ENCODE measurements at regions not wholly inside any gene's neighbourhood (a gene's known extent, or its start where the extent isn't known, plus 50 kb on each side); places are given as distances from the start of the nearest gene placed in this dataset.

- no CpG with 5 or more reads among the region's 2 CpGs for WGBS (ENCODE audit: insufficient coverage, insufficient read length)
- no peaks in the 10 kb centered on the region for H3K27me3 ChIP-seq (ENCODE audit: control insufficient read depth, insufficient read depth, low read length)
- no peak for DNase-seq (ENCODE audit: low read depth, low spot score)
Measured at GRCh38 chr5:36815871-36816270, 60.7 kb upstream of the NIPBL start.

GRCh38 chr5:36820900-36821299 is 55.7 kb upstream of the NIPBL start:
- H3K27ac ChIP-seq (ENCODE audit: low read length): no peak overlapping the region
- no peaks in the 10 kb centered on the region for H3K4me1 ChIP-seq (ENCODE audit: control insufficient read depth, insufficient read depth, low read length)
- no peak overlapping the region for H3K4me3 ChIP-seq (ENCODE audit: low read length)
- H3K9me3 ChIP-seq (ENCODE audit: control insufficient read depth, insufficient read depth, low read length): no peaks in the 10 kb centered on the region
- no peaks in the 10 kb centered on the region for H3K36me3 ChIP-seq (ENCODE audit: control insufficient read depth, insufficient read depth, low read length)
- no peaks in the 10 kb centered on the region for H3K27me3 ChIP-seq (ENCODE audit: control insufficient read depth, insufficient read depth, low read length)
- WGBS (ENCODE audit: insufficient coverage, insufficient read length): no CpG with 5 or more reads among the region's 6 CpGs
- no peak for DNase-seq (ENCODE audit: low read depth, low spot score)

More at GRCh38 chr5:36815871-36816270, 60.7 kb upstream of the NIPBL start:
- no peaks in the 10 kb centered on the region for H3K9me3 ChIP-seq (ENCODE audit: control insufficient read depth, insufficient read depth, low read length)
- no peak overlapping the region for H3K27ac ChIP-seq (ENCODE audit: low read length)
- no peaks in the 10 kb centered on the region for H3K36me3 ChIP-seq (ENCODE audit: control insufficient read depth, insufficient read depth, low read length)
- H3K4me3 ChIP-seq (ENCODE audit: low read length): no peak overlapping the region
- H3K4me1 ChIP-seq (ENCODE audit: control insufficient read depth, insufficient read depth, low read length): no peaks in the 10 kb centered on the region

- Histone ChIP-seq H3K36me3 (ENCODE audit: control insufficient read depth, insufficient read depth, low read length) (no peaks in the 10 kb centered on the region), H3K27me3 (ENCODE audit: control insufficient read depth, insufficient read depth, low read length) (no peaks in the 10 kb centered on the region), H3K4me1 (ENCODE audit: control insufficient read depth, insufficient read depth, low read length) (no peaks in the 10 kb centered on the region), H3K4me3 (ENCODE audit: low read length) (no peak overlapping the region), H3K9me3 (ENCODE audit: control insufficient read depth, insufficient read depth, low read length) (no peaks in the 10 kb centered on the region), H3K27ac (ENCODE audit: low read length) (no peak overlapping the region)
- no peak for DNase-seq (ENCODE audit: low read depth, low spot score)
- no CpG with 5 or more reads among the region's 2 CpGs for WGBS (ENCODE audit: insufficient coverage, insufficient read length)
Measured at GRCh38 chr5:36826694-36827093, 49.9 kb upstream of the NIPBL start.

Data from iPS DF 6.9 (cell line).